GM03348 (cell line): ENCODE measurements at regions not wholly inside any gene's neighbourhood (a gene's known extent, or its start where the extent isn't known, plus 50 kb on each side); places are given as distances from the start of the nearest gene placed in this dataset.
A peak's percentile ranks its signal among the peaks of the same experiment; 100 is the strongest.

ENCODE experiments used
- DNase-seq: peaks from one replicate; pipeline ENCODE4 v3.0.0; 2012; ENCODE audit warnings: low spot score

DNA sequence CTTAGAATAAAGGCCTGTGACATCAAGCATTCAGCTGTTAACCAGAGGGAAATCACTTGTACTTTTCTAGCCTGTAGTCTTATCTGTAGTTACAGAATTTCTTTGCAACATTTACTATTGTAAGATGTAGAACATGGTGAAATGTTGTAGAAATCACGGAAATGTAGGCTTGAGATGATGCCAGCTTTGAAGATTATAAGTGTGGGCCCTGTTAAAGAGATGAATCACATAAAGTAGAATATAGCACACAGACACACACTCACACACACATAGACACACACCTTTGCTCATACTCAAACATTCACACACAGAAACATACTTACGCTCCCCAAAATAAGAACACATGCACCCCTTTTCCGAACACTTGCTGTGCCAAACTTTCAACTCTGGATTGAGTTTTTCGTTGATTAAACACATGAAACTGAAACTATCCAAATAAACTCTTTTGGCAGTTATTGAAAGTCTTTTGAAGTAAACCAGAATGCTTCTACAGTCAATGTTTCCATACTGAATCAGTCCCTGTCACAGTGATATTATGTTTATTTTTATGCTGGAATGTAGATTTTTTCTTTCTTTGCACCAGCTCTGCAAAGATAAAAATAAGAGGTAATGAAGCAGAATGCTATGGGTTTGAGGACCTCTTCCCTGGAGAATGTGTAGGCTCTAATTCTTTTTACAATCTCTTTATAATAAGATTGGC lies 230.3 kb upstream of the MEOX2 start:
- peak; percentile 13 for DNase-seq

DNA sequence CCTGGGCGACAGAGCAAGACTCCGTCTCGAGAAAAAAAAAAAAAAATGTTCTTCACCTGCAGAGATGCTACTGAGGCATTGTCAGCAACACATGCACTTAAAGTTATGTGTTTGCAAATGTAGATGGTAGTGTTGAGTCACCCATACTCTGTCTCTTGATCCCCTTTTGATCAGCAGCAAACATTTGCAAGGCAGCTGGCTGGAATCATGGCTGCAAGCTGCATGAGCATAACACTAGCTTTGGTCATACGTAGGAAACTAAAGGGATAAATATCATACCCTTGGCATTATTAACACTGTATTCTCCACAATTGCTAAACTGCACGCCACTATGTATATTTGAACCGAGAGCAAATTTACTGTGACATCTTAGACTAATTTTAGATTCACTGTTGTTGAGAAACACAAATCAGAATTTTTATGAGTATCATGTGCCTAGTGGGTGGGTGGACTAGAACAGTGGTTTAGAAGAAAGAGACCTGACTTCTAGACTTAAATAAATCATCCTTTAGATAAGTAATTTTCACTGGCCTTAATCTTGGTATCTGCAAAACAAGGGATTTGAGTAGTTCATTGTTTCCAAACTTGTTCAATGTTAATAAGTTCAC lies 229.3 kb upstream of the MEOX2 start:
- no peak for DNase-seq

DNA sequence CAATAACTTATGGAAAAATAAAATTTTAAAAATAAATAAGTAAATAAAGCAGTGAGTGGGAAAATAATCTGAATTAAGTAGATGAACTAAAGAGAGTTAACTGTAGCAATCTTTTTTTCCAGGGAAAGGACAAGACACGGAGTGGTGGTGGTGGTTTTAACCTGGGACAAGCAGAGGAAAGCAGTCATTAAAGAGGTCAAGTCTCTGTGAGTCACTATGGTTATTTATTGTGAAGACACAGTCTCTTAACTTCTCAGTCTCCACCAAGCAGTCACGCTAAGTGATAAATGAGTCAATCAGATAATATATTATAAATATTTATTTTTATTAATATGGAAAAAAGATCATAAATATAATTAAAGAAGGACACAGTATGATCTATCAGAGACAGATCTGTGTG lies 228.1 kb upstream of the MEOX2 start:
- DNase-seq: no peak

DNA sequence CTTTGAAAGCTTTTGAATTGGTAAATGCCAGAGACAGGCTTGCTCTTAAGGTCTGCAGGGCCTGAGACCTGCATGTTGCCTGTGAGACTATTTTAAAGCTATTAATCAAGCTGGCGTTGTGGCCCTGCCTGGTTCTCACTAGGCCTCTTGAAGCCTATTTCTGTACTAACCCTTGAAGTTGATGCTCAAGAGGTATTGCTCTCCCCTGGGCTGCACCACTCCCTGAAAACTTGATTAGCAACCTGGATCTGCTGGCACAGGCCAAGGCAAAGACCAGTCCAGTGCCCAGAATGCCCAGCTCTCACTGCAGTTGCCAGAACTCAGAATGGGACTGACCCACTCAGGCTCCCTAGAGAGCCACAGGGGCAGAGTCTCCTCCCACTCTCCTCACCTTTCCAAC lies 220.0 kb upstream of the MEOX2 start:
- no peak for DNase-seq

DNA sequence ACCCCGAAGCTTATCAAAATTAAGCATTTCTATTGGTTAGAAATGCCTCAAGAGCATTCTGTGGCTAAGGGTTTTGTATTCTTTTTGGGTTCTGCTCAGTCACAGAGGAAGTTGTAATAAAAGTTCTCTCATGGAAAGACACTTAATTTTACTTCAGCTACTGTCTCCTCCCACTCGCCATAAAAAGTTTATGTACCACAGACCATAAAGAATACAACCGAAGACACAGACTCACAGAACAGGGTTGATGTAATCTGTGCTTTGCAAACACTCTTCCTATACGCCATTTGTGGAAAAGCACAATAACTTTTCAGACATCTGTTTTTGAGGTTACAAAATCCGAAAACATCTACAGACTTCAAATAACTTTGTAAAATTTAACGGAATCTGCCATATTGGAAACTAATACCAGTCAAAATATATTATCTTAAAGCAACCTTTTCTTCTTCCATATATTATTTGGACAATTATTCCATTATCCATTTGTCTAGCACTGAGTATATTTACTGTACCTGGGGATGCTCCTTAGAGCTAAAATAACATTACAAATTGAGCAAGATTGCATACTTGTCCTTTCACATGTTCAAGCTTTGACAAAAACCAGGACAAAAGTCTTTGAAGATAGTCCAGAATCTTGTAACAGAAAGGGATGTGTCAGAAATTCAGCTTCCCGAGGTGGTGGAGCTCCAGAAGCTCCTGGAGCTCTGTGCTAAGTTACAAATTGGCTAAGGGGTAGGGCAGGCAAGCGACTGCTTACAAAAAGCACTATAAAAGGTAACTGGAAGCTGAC lies 219.0 kb upstream of the MEOX2 start:
- DNase-seq: no peak

DNA sequence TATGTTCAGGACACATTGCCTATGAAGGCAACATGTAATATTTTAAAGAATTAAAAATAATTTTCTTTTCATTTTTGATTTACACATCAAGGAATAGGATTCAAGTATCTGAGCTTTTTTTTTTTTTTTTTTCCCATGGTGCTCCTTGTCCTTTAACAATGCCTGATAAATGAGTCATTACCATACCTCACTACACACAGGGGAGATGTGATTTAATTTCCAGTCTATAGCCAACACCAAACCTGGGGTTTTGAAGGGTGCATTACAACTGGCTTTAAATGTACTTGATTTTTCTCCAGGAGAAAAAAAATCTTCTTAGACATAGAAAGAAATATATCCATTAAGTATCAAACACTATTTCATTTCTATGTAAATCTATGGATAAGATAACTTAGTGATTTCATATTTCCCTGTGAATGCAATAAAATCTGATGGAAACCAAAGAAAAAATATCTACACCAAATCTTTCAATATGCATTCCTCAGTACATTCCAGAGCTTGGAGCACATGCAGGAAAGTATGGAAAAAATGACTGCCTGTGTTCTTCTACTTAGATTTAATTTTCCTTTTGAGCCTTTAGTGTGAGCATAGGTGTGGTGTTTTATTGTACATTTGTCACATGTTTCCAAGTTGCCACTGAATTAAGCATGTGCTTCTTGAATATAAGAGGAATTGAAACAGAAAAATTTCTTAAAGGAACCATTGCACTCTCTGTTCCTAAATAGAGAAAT lies 204.8 kb upstream of the MEOX2 start:
- DNase-seq: peak; percentile 56

DNA sequence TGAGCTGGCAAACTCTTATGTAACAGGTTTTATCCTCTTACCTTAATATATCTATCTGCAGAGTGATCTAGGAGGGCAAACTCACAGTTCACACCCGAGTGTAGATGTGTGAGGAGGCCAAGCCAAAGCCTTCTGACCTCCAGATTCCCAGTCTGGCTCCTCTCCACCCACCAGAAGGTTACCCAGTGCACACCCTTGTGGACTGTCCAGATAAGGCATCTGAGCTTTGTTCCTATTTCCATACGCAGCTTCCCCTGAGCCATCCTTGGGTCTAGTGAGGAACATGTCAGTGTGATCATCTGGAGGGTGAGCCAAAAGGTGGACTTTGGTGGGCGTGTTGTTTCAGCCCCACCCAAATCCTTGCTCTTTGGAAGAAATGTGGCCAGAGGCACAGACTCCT lies 203.0 kb upstream of the MEOX2 start:
- DNase-seq: peak; percentile 6

DNA sequence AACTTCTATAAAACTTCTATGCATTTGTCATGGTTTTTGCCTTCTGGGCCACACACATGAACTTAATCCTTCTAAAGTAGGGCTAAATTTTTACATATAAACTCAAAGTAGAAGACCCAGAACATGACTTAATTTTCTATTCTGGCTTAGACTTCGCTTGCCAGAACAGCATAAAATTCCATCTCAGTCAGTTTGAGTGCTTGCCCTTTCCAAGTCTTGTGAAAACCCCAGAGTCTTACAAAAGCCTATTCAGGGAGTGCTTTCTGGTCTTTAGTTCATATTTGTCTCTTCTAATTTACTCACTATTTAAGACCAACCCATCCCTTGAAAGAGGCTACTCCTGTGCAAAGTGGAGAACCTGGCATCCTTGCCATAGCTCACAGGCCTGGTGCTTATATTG lies 201.6 kb upstream of the MEOX2 start:
- DNase-seq: no peak

DNA sequence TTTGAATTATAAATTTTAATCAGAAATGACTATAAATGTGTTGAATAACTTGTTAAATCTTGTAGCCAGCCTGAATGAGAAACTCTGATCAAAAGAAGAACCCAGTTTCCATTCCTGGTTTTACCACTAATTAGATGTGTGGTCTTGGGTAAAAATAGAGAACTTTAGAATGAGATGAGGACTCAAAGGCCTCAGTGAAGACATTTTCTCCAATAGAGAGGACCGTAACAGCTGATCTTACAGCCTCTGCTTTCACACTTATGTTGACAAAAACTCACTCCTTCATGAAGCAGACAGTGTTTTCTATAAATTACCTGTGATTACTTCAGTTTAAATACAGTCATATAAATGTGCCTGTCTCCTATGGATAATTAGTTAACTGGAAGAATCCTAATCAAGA lies 200.1 kb upstream of the MEOX2 start:
- no peak for DNase-seq

DNA sequence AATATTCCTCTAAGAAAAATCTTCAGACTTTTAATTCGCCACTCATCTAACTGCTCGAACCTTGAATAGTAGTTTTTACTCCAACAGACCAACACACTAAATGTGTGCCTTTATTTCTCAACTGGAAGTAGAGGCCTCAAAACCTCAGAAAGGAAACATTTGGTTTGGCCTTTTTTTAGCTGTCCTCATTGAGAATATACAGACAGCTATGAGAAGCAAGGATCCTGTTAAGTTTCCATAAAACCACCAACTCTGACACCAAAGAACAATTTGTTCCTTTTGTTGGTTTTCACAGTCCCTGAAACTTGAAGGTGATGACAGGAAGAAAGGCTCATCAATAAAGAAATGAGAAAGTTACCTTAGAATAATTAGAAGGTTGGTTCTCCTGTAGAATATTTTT lies 199.2 kb upstream of the MEOX2 start:
- DNase-seq: no peak

DNA sequence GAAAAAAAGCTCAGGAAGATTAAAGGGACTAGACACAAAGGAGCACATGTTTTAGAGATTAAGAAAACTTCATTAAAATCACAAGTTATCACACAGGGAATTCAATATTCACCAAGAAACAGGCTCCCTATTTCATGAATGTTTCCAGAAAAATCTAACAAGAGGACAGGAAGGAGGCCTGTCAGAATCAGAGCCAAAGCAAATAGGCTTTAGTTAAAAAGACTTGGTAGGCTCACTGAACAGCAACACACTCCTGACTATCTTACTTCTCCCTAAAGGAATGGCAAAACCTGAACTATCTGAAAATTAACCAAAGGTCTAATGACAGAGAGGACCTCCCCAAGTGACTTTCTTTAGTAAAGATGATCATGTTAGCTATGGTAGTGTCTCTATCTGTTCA lies 188.3 kb upstream of the MEOX2 start:
- DNase-seq: no peak

DNA sequence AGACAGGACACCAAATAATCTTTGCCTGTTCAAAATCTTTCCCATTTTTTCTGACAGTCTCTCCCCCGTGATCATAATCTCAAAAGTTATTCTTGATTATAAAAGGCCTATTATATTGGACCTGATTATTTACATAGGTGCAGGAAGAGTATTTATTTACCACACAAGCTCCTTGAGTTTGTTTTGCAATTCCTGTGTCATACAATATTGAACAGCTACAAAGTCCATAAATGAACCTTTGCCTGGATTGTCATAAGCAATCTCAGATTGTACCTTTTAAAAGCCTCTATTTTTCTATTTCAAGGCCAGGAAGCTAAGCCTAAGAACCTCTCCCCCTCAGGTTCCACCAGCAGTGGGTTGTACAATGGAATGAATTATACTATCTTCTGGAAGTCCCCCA lies 183.9 kb upstream of the MEOX2 start:
- DNase-seq: no peak

DNA sequence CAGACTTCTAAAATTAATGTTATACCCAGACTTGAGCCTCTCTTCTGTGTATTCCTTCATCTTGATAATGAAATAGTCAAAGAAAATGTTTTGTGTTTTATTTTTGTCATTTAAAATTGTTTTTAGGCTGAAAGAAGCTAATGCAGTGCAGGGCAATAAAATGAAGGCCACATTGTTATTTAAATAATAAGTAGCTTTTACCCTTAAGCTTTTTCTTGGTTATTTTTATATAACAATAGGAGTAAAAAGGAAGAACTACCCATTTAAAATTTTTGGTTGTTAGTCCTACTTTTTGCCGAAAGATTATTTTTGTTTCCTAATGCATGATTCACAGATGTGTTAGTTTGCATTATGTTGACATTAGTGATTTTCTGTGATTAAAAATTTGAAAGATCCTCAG lies 181.0 kb upstream of the MEOX2 start:
- DNase-seq: no peak

DNA sequence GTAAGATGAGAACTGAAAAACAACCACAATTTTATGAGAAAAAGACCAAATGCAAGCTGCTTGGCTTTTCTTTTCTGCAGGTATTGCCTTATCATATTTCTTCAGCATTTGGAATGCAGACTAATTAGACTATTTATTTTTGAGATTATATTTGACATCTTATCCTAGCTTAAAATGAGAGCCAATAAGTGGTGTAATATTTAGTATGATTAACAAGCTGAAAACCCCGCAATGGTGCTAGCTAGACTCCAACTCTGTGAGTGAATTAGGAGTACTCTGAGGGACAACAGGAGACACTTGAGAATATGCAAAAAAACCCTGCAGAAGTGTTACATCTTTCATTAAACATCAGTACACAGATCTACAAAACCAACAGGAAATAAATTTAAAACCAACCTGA lies 180.3 kb upstream of the MEOX2 start:
- no peak for DNase-seq

DNA sequence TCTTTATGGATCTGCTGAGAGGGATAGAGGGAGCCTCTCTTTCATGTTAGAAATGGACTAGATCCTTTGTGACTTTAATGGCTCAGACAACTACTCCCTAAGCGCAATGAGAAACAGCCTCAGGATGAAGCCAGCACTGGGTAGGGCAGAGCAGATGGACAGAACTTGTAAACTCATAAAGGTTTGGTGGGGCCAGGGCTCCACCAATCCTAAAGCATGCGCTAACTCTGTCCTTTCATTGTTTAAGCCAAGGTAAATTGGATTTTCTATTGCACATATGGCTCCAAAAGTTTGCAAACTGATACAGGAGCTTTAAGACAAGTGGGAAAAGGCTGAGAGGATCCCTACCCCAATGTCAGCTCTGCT lies 178.1 kb upstream of the MEOX2 start:
- no peak for DNase-seq

DNA sequence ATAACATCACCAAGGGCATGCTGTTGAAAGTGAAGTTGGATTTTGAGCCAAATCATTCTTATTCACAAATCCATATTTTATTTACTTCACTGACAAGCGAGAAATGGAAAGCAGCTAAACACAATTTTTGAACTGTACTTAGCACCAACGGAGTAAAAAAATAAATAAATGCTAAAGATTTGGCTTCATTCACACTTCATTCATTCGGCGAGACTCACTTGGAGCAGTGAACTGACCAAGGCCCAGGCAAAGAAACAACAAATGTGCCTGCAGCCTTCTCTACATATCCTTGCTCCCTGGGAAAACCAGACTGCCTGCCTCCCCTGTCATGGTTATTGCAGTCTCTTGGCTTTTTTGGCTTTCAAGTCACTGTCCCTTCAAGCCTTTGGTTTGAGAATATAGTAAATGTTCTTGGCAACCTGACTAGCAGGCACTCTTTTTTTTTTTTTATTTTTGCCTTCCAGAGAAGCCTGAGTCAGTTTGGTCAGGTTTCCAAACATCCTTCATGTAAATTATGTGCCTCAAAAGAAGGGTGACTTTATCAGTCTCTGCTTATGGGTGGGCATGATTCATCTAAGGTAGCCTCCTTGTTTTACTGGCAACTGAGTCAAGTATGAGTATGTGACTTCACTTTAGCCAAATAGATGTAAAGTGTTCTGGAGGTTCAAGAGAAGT lies 177.6 kb upstream of the MEOX2 start:
- DNase-seq: no peak

DNA sequence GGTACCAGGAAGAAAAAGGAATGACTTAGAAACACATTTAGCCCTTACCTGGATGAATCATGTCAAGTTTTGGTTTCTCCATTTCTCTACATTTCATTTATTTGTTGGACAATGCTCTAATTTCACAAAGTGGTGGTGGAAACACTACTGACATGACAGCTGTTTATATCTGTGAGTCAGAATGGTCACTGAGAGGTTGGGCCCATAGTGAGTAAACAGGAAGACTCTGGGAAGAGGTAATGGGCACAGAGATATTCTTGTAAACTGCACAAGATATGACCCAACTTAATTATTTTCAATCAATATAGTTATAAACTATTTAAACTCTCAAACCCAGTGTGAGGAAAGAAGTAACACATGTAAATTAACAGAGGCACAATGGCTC lies 176.3 kb upstream of the MEOX2 start:
- DNase-seq: no peak

DNA sequence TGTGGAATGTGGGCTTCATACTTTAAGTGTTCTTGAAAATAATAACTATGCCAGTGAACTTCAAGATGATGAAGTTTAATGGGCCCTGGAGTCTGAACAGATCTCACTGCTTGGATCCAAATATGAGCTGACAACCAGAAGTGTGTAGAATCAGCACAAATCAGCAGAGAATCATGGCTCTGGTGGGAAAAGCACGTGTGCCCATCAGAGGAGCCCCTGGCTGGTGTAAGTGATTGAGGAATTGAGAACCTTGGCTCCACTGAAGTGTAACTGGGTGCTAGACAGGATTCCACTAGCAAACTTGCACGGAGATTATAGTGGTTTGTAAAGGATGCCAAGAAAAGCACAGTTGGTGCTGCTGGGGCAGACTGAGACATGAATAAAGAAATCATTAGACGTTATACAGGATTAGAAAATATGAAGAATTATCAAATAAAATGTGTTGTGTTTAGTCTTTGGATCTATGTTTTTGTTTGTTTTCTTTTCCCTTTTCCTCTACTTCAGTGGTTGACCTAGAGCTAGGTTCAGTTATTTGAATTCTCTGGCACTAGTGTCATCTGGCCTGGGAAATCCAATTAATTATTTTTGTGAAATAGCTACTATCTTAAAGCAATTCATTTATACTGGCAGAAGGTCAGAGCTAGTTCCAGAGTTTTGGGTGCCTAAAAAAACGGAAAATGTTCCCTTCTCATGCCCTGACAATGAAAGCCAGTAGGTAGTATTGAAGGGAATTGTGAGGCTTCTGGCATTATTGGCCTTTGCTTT lies 175.7 kb upstream of the MEOX2 start:
- DNase-seq: no peak

DNA sequence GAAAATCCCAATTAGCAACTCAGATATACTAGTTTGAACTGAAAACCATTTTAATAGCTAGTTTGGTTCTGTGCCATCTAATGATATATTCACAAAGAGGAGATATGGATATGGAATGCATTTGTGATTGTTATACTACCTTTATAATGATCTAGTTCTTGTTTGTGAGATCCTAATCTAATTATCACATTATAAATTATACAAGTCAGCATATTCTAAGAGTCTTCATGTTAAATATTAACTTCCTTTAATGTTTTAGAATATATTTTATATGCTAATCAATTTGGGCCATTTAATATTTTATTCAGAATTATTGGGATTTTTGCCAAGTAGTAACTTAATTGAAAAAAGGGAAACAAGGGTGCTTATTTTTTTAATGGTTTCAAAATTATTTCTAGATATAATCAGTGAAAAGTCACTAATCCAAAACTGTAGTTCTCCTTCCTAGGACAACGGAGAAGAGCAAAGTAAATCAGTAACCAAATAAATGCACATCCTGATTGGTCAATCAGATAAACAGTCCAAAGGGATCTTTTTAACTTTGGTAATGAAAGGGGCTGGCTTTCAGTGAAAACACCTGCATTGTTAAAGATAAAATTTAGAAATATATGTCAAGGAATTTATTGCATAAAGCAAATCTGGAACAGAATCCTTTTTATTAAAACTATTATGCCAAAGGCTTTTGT lies 173.9 kb upstream of the MEOX2 start:
- no peak for DNase-seq

DNA sequence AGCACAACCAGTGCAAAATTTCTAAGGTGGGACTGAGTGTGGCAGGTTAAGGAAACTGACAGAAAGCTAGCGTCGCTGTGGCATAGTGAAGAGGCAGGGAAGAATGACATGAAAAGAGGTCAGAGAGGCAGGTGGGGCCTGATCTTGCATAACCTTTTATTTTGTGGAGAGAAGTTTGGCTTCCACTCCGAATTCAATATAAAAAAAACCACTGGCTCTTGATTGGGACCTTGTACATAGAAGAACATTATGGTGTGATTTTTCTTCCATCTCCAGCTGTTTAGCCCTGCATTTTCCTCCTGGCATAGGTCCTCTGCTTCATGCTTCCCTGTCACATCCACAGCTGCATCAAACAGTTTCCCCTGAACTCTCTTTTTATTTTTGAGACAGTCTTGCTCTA lies 170.5 kb upstream of the MEOX2 start:
- no peak for DNase-seq

DNA sequence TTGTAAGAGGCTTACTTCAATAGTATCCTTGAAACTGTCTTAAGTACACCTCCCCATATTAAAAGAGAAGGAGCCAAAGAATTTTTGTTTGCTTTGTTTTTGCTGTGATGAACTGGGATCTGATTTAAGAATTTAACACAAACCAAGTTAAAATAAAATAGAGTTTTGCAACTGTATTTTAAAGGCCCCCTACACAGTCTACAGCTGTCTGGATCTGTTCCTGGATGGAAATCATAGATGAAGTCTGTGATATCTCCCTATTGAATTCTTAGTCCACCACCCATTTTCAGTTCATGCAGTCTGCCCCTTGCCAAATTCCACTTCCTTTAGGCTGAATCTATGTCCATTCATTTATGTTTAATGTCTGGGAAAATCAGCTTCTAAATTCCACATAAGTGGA lies 169.8 kb upstream of the MEOX2 start:
- no peak for DNase-seq
